PC-9 (cell line): ENCODE measurements at regions not wholly inside any gene's neighbourhood (a gene's known extent, or its start where the extent isn't known, plus 50 kb on each side); places are given as distances from the start of the nearest gene placed in this dataset.
"Not testable (repeated sequence)": the region's sequence is repeated elsewhere in the genome, so short reads cannot be mapped to it uniquely, and the experiment has no call there.

Source experiments
- BruUV-seq: library from RNA; stranded (reverse); fragments of 400-500 nt; replicated peaks from 2 replicates; lab custom pipeline; 2021; lab: Mats Ljungman, UMichigan
- CTCF ChIA-PET: fragments of 300-600 bp; sonication (Branson Sonifier 250); formaldehyde crosslinking; loops from one replicate; lab custom pipeline; 2022; ENCODE audit warnings: antibody characterized with exemption; lab: Charles Lee
- POLR2A ChIA-PET: fragments of 300-600 bp; sonication (Branson Sonifier 250); formaldehyde crosslinking; loops from one replicate; lab custom pipeline; 2022; ENCODE audit warnings: antibody characterized with exemption; ENCODE audit not compliant: unreplicated experiment; lab: Charles Lee
- DNase-seq, 2 experiments: peaks; one replicate each; pipeline versions ENCODE4 v3.0.0 to v3.0.0-alpha.2; 2015 to 2022; ENCODE audit warnings: mixed read lengths in 1 of 2
- H2AFZ ChIP-seq: fragments of 200-600 bp; sonication (generic); 2 replicates; pipeline ENCODE4 v1.8.1; 2017; ENCODE audit warnings: antibody characterized with exemption
- H3F3A ChIP-seq: fragments of 200-600 bp; sonication (generic); 2 replicates; pipeline ENCODE4 v1.8.1; 2017; ENCODE audit warnings: antibody characterized with exemption, mild to moderate bottlenecking, low read depth; ENCODE audit not compliant: insufficient read depth
- H3K27ac ChIP-seq: fragments of 200-600 bp; sonication (generic); 2 replicates; pipeline ENCODE4 v1.6.1; 2016; ENCODE audit warnings: mixed run types
- H3K27me3 ChIP-seq: fragments of 200-600 bp; sonication (generic); 2 replicates; pipeline ENCODE4 v1.6.1; 2016; ENCODE audit warnings: low read depth, mixed run types; ENCODE audit not compliant: insufficient read depth
- H3K36me3 ChIP-seq: fragments of 200-600 bp; sonication (generic); 2 replicates; pipeline ENCODE4 v1.6.1; 2016; ENCODE audit warnings: low read depth, mixed run types
- H3K4me1 ChIP-seq: fragments of 200-600 bp; sonication (generic); replicated peaks from 2 replicates; pipeline ENCODE4 v1.6.1; 2016; ENCODE audit warnings: mixed run types; ENCODE audit not compliant: insufficient read depth
- H3K4me2 ChIP-seq: fragments of 200-600 bp; sonication (generic); 2 replicates; pipeline ENCODE4 v1.6.1; 2017; ENCODE audit warnings: mixed run types
- H3K4me3 ChIP-seq: fragments of 200-600 bp; sonication (generic); 2 replicates; pipeline ENCODE4 v1.6.1; 2016; ENCODE audit warnings: mixed run types
- H3K79me2 ChIP-seq: fragments of 200-600 bp; sonication (generic); 2 replicates; pipeline ENCODE4 v1.6.1; 2017; ENCODE audit warnings: low read depth, mixed run types
- H3K9me2 ChIP-seq: fragments of 200-600 bp; sonication (generic); 2 replicates; pipeline ENCODE4 v1.8.1; 2017; ENCODE audit warnings: mild to moderate bottlenecking; ENCODE audit not compliant: insufficient read depth
- H3K9me3 ChIP-seq: fragments of 200-600 bp; sonication (generic); 2 replicates; pipeline ENCODE4 v1.8.1; 2016; ENCODE audit warnings: low read depth; ENCODE audit not compliant: insufficient read depth
- H4K20me1 ChIP-seq: fragments of 200-600 bp; sonication (generic); 2 replicates; pipeline ENCODE4 v1.8.1; 2017; ENCODE audit not compliant: insufficient read depth
- CTCF ChIP-seq: fragments of 200-600 bp; sonication (generic); conservative IDR thresholded peaks from 2 replicates; pipeline ENCODE4 v1.6.1; 2017; ENCODE audit warnings: mixed run types, antibody characterized with exemption, mild to moderate bottlenecking, moderate library complexity
- EZH2 ChIP-seq: fragments of 200-600 bp; sonication (generic); IDR thresholded peaks from 2 replicates; pipeline ENCODE4 v1.8.0; 2017; ENCODE audit warnings: antibody characterized with exemption, low read depth
- intact Hi-C: fragments of 100-400 bp; cut with micrococcal nuclease; formaldehyde crosslinking; loops from one replicate; pipeline ENCODE4 v1.10.0; 2022; ENCODE audit not compliant: unreplicated experiment

GRCh38 chr9:64057553-64057952 lies 1227.5 kb downstream of the FOXD4L5 start:
- no peak overlapping the region for H3K27ac ChIP-seq
- H4K20me1 ChIP-seq, result no peaks in the 10 kb centered on the region
- BruUV-seq, result no TSS peak
- H3K9me2 ChIP-seq, result no peaks in the 10 kb centered on the region
- H3K9me3 ChIP-seq, result no peaks in the 10 kb centered on the region
- no peaks in the 10 kb centered on the region for H3K4me1 ChIP-seq
- no peak overlapping the region for H3K4me2 ChIP-seq
- CTCF ChIA-PET, result no interaction called here
- no peak for TF ChIP-seq CTCF
- no peak for TF ChIP-seq EZH2
- no peak overlapping the region for H3K4me3 ChIP-seq
- no peak overlapping the region for H2AFZ ChIP-seq
- no peak for DNase-seq
- no peaks in the 10 kb centered on the region for H3K36me3 ChIP-seq
- intact Hi-C loops, result no loop called here
- no peaks in the 10 kb centered on the region for H3K27me3 ChIP-seq
- no peaks in the 10 kb centered on the region for H3K79me2 ChIP-seq
- no peaks in the 10 kb centered on the region for H3F3A ChIP-seq
- POLR2A ChIA-PET, result no interaction called here

- H3K36me3 ChIP-seq, H3K79me2 ChIP-seq, H3K9me2 ChIP-seq, BruUV-seq, POLR2A ChIA-PET, H3K27ac ChIP-seq, intact Hi-C loops, H3K9me3 ChIP-seq, H2AFZ ChIP-seq, DNase-seq, H4K20me1 ChIP-seq, H3K4me1 ChIP-seq, H3K27me3 ChIP-seq, H3F3A ChIP-seq, H3K4me2 ChIP-seq, CTCF ChIA-PET, H3K4me3 ChIP-seq: not testable (repeated sequence)
These were observed 1256.1 kb downstream of the FOXD4L5 start for GRCh38 chr9:64028925-64029324.

GRCh38 chr9:64020696-64021491 lies 1264.1 kb downstream of the FOXD4L5 start:
- BruUV-seq, H3K27ac ChIP-seq, H3K4me3 ChIP-seq, DNase-seq, H3F3A ChIP-seq, H3K9me2 ChIP-seq, H4K20me1 ChIP-seq, H3K9me3 ChIP-seq, CTCF ChIA-PET, H3K79me2 ChIP-seq, H3K36me3 ChIP-seq, H3K4me2 ChIP-seq, H2AFZ ChIP-seq, intact Hi-C loops, POLR2A ChIA-PET, H3K4me1 ChIP-seq: not testable (repeated sequence)
- H3K27me3 ChIP-seq, result peaks cover 20% of the 10 kb centered on the region

- H3F3A ChIP-seq, BruUV-seq, H3K4me1 ChIP-seq, H3K36me3 ChIP-seq, CTCF ChIA-PET, intact Hi-C loops, DNase-seq, H3K27ac ChIP-seq, H2AFZ ChIP-seq, H3K9me3 ChIP-seq, H4K20me1 ChIP-seq, H3K4me3 ChIP-seq, H3K4me2 ChIP-seq, H3K79me2 ChIP-seq, H3K9me2 ChIP-seq, POLR2A ChIA-PET: not testable (repeated sequence)
- H3K27me3 ChIP-seq, result peaks cover 28% of the 10 kb centered on the region
These were observed 1267.3 kb downstream of the FOXD4L5 start for GRCh38 chr9:64017666-64018065.

GRCh38 chr9:64016845-64017406 lies 1268.1 kb downstream of the FOXD4L5 start:
- intact Hi-C loops, H3K9me3 ChIP-seq: not testable (repeated sequence)

GRCh38 chr9:64016246-64016645 lies 1268.8 kb downstream of the FOXD4L5 start:
- H3K27me3 ChIP-seq, result peaks cover 26% of the 10 kb centered on the region
- POLR2A ChIA-PET, CTCF ChIA-PET, H3K9me2 ChIP-seq, intact Hi-C loops, H3K36me3 ChIP-seq, H4K20me1 ChIP-seq, H3K9me3 ChIP-seq, H3K27ac ChIP-seq, H3K4me3 ChIP-seq, DNase-seq, H3F3A ChIP-seq, H2AFZ ChIP-seq, BruUV-seq, H3K4me2 ChIP-seq, H3K79me2 ChIP-seq, H3K4me1 ChIP-seq: not testable (repeated sequence)

More at GRCh38 chr9:64016845-64017406, 1268.1 kb downstream of the FOXD4L5 start:
- H3K4me3 ChIP-seq, POLR2A ChIA-PET, H3K36me3 ChIP-seq, H3K9me2 ChIP-seq, H3K4me2 ChIP-seq, BruUV-seq, H3K4me1 ChIP-seq, H3K79me2 ChIP-seq, H2AFZ ChIP-seq, H4K20me1 ChIP-seq, H3F3A ChIP-seq, CTCF ChIA-PET, DNase-seq, H3K27ac ChIP-seq: not testable (repeated sequence)
- peaks cover 26% of the 10 kb centered on the region for H3K27me3 ChIP-seq
